T-cell (primary cell): ENCODE measurements at regions not wholly inside any gene's neighbourhood (a gene's known extent, or its start where the extent isn't known, plus 50 kb on each side); places are given as distances from the start of the nearest gene placed in this dataset.
"Not testable (repeated sequence)": the region's sequence is repeated elsewhere in the genome, so short reads cannot be mapped to it uniquely, and the experiment has no call there.

Experiments used
- ATAC-seq, 4 experiments: fragments of 200-7000 bp in 3 of 4; fragments of 150-1000 bp in 1 of 4; cut with Tn5 transposase; replicated peaks in 1 of 4; 1 replicate in 3 of 4; 2 replicates in 1 of 4; pipeline ENCODE4 v1.10.0; 2021; ENCODE audit warnings: moderate library complexity in 3 of 4, mild to moderate bottlenecking in 2 of 4, moderate number of reproducible peaks in 1 of 4
- CTCF ChIA-PET, 2 donors: fragments of 300-600 bp; sonication (Branson Sonifier 250); formaldehyde crosslinking; loops; one replicate each; lab custom pipeline; 2022; ENCODE audit warnings: antibody characterized with exemption in 2 of 2; lab: Charles Lee
- POLR2A ChIA-PET, 2 donors: fragments of 300-600 bp; sonication (Branson Sonifier 250); formaldehyde crosslinking; loops; one replicate each; lab custom pipeline; 2022; ENCODE audit warnings: antibody characterized with exemption in 2 of 2; lab: Charles Lee
- DNase-seq, 35 experiments: peaks; one replicate each; pipeline versions ENCODE4 v3.0.0 to v3.0.0-alpha.2; 2013 to 2023
- H3K27ac ChIP-seq: one replicate; pipeline ENCODE4 v1.5.1; 2013; ENCODE audit warnings: low read length
- H3K27me3 ChIP-seq, 2 experiments: replicated peaks in 1 of 2; 1 replicate in 1 of 2; 2 replicates in 1 of 2; pipeline versions ENCODE4 v1.6.1 to v1.7.0; 2013; ENCODE audit warnings: low read length in 1 of 2, mixed read lengths in 1 of 2; ENCODE audit not compliant: control insufficient read depth in 2 of 2, insufficient read depth in 2 of 2; ENCODE audit errors: extremely low read depth in 1 of 2
- H3K36me3 ChIP-seq, 2 donors: 1 replicate in 1 of 2; 2 replicates in 1 of 2; pipeline versions ENCODE4 v1.6.1 to v1.7.0; 2013; ENCODE audit warnings: low read length in 1 of 2; ENCODE audit not compliant: control insufficient read depth in 2 of 2, insufficient read depth in 1 of 2; ENCODE audit errors: extremely low read depth in 1 of 2
- H3K4me1 ChIP-seq, 2 experiments: 1 replicate in 1 of 2; 2 replicates in 1 of 2; pipeline versions ENCODE4 v1.6.1 to v1.7.0; 2013; ENCODE audit warnings: low read length in 2 of 2, mixed read lengths in 1 of 2; ENCODE audit not compliant: insufficient read depth in 2 of 2, control insufficient read depth in 1 of 2; ENCODE audit errors: extremely low read depth in 1 of 2
- H3K4me3 ChIP-seq, 2 donors: 1 replicate in 1 of 2; 2 replicates in 1 of 2; pipeline versions ENCODE4 v1.5.1 to v1.7.0; 2013; ENCODE audit warnings: mild to moderate bottlenecking in 2 of 2, low read length in 1 of 2, moderate library complexity in 1 of 2; ENCODE audit not compliant: control insufficient read depth in 1 of 2; ENCODE audit errors: extremely low read depth in 1 of 2
- H3K9me3 ChIP-seq: 2 replicates; pipeline ENCODE4 v1.7.0; 2013
- H3K27ac Mint-ChIP-seq, 2 donors: one replicate each; pipeline ENCODE4 v1.8.0; 2020 to 2021; ENCODE audit warnings: mild to moderate bottlenecking in 2 of 2, mixed read lengths in 2 of 2
- H3K27me3 Mint-ChIP-seq, 2 donors: one replicate each; pipeline ENCODE4 v1.8.0; 2021 to 2022; ENCODE audit warnings: mixed read lengths in 2 of 2
- H3K36me3 Mint-ChIP-seq: one replicate; pipeline ENCODE4 v1.8.0; 2021; ENCODE audit warnings: mixed read lengths
- H3K4me1 Mint-ChIP-seq, 3 donors: one replicate each; pipeline ENCODE4 v1.8.0; 2020 to 2022; ENCODE audit warnings: mixed read lengths in 3 of 3, mild to moderate bottlenecking in 1 of 3
- H3K4me3 Mint-ChIP-seq, 3 donors: one replicate each; pipeline ENCODE4 v1.8.0; 2020 to 2022; ENCODE audit warnings: mild to moderate bottlenecking in 3 of 3, mixed read lengths in 3 of 3, moderate library complexity in 3 of 3
- H3K9me3 Mint-ChIP-seq, 3 donors: one replicate each; pipeline ENCODE4 v1.8.0; 2020 to 2022; ENCODE audit warnings: mixed read lengths in 3 of 3
- WGBS: methylation state at CpG from one replicate; pipeline ENCODE4 v1.1.5; 2013; ENCODE audit warnings: missing lambda C conversion rate; ENCODE audit not compliant: insufficient coverage; 5-methylcytosine and 5-hydroxymethylcytosine counted together

DNA sequence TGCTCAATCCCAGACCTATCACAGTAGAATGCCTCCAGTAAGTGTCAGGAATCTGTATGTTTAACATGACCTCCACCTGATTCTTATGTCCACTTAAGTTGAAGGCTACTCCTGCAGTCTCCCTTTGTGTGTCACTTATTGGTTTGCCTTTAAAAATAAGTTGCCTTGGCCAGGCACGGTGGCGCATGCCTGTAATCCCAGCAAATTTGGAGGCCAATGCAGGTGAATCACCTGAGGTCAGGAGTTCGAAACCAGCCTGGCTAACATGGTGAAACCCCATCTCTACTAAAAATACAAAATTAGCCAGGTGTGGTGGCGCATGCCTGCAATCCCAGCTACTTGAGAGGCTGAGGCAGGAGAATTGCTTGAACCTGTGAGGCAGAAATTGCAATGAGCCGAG, 60.7 kb upstream of the RELL1 start:
- H3K4me1 Mint-ChIP-seq, result peaks cover 12 to 15% (median 14%) of the 10 kb centered on the region in 3 donors
- H3K36me3 Mint-ChIP-seq, DNase-seq, H3K27ac Mint-ChIP-seq, H3K27me3 ChIP-seq, ATAC-seq, H3K27me3 Mint-ChIP-seq, H3K9me3 Mint-ChIP-seq, H3K4me3 Mint-ChIP-seq, H3K27ac ChIP-seq, H3K9me3 ChIP-seq, H3K4me3 ChIP-seq, H3K36me3 ChIP-seq, H3K4me1 ChIP-seq, CTCF ChIA-PET: not testable (repeated sequence)
- POLR2A ChIA-PET, result interaction anchor here in 1 of 2 donors (0.6 kb wide), 1 partner anchor 12 kb away, joined by 3 read pairs; no protein-coding TSS in a partner anchor
- WGBS, result 100% methylated on average over 2 of the region's 5 CpGs

DNA sequence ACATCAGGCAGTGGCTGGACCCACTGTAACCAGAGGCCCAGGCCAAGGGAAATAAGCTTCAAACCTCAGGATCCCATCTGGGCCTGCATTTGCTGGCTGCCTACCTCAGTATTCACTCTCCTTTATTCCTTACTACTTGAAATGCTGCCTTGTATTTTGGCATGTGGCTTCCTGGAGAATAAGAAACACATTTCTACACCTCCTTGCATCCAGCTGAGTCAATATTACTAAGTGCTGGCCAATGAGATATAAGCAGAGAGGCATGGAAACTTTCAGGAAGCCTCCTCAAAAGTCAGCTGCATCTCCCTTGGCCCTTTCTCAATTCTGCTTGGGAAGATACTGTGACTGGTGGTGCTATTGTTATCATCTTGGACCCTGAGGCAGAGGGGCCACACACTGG, 59.8 kb upstream of the RELL1 start:
- Mint-ChIP-seq H3K36me3 (no peaks in the 10 kb centered on the region), H3K9me3 (peaks cover 0 to 3% (median 3%) of the 10 kb centered on the region in 3 donors), H3K4me1 (peaks cover 12 to 15% (median 14%) of the 10 kb centered on the region in 3 donors), H3K27me3 (no peaks in the 10 kb centered on the region), H3K27ac (no peak overlapping the region), H3K4me3 (no peak overlapping the region)
- Histone ChIP-seq H3K9me3 (no peaks in the 10 kb centered on the region), H3K27ac (no peak overlapping the region), H3K36me3 (no peaks in the 10 kb centered on the region), H3K4me3 (no peak overlapping the region), H3K27me3 (no peaks in the 10 kb centered on the region), H3K4me1 (peaks cover 0 to 10% of the 10 kb centered on the region in 2 experiments)
- no peak for DNase-seq
- ChIA-PET CTCF (interaction anchor here in 1 of 2 donors (0.6 kb wide), 1 partner anchor 1990 kb away, joined by 3 read pairs; no protein-coding TSS in a partner anchor), POLR2A (no interaction called here)
- no peak for ATAC-seq

DNA sequence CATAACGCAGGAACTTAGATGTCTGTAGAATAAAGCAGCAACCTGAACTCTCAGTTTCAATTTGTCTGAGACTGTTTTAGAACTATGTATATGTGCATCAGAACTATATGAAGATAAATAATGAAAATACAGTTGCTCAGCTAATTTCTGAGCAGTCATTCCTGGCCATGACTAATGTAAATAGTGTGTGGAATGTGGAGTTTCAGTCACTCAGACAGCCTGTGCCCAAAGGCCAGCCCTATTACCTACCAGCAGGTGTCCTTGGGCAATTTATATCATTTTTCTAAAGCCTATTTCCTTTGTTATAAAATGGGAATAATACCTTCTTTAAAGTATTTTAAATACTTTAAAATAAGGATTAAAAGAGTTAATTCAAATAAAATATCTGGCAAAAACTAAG, 56.0 kb upstream of the RELL1 start:
- no CpG with 5 or more reads among the region's 1 CpG for WGBS
- Histone ChIP-seq H3K4me1 (no peaks in the 10 kb centered on the region), H3K9me3 (no peaks in the 10 kb centered on the region), H3K27ac (no peak overlapping the region), H3K27me3 (no peaks in the 10 kb centered on the region), H3K4me3 (no peak overlapping the region), H3K36me3 (no peaks in the 10 kb centered on the region)
- CTCF ChIA-PET, result interaction anchor here (0.6 kb wide), 2 partner anchors 23 to 138 kb away, joined by 3 read pairs; no protein-coding TSS in a partner anchor
- Mint-ChIP-seq H3K27ac (no peak overlapping the region), H3K9me3 (no peaks in the 10 kb centered on the region), H3K36me3 (no peaks in the 10 kb centered on the region), H3K27me3 (no peaks in the 10 kb centered on the region), H3K4me1 (no peaks in the 10 kb centered on the region), H3K4me3 (no peak overlapping the region)
- no peak for ATAC-seq
- POLR2A ChIA-PET, result no interaction called here
- no peak for DNase-seq

DNA sequence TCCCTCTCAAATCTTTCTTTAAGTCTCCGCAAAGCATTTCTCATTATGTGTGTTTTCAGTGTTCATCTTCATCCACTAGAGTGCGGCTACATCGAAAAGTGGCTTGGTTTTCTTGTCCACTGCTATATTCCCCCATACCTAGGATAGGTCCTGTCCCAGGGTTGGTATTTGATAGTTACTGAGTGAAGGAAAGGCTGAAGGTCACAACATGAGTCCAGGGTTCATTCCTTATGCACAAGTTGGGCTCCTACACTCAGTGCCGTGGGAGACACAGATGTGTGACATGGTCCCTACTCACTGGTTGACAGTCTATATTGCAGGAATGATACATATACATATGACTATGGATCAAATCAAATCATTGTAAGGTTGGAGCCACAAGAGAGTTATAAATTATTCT, 55.4 kb upstream of the RELL1 start:
- Histone ChIP-seq H3K4me3 (no peak overlapping the region), H3K4me1 (no peaks in the 10 kb centered on the region), H3K27ac (no peak overlapping the region), H3K36me3 (no peaks in the 10 kb centered on the region), H3K27me3 (no peaks in the 10 kb centered on the region), H3K9me3 (no peaks in the 10 kb centered on the region)
- Mint-ChIP-seq H3K36me3 (no peaks in the 10 kb centered on the region), H3K27ac (no peak overlapping the region), H3K27me3 (no peaks in the 10 kb centered on the region), H3K4me3 (no peak overlapping the region), H3K9me3 (no peaks in the 10 kb centered on the region), H3K4me1 (no peaks in the 10 kb centered on the region)
- WGBS, result no CpG with 5 or more reads among the region's 4 CpGs
- ChIA-PET POLR2A (interaction anchor here in 1 of 2 donors (0.5 kb wide), 1 partner anchor 23 kb away, joined by 4 read pairs; no protein-coding TSS in a partner anchor), CTCF (no interaction called here)
- ATAC-seq (no peak), DNase-seq (no peak)

DNA sequence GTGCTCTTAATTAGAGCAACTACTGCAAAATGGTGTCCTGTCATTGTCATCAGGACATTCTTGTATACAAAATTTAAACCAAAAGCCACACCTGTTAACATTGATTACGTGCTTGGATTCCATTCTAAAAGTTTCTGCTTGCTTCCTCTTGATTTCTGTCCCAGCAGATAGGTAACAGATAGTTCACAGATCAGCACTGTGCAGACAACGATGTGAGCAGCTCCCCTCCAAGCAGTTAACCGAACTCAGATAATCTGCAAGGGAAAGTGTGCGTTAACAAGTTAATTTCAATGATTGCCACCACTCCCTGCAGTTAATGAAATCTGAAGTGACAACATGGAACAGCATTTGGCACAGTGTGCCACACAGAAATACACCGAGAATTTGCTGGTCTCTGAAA, 54.4 kb upstream of the RELL1 start:
- ChIA-PET CTCF (interaction anchor here in 1 of 2 donors (0.6 kb wide), 1 partner anchor 36 kb away, joined by 7 read pairs; no protein-coding TSS in a partner anchor), POLR2A (interaction anchor here in 1 of 2 donors (0.6 kb wide), 1 partner anchor 51 kb away, joined by 4 read pairs; no protein-coding TSS in a partner anchor)
- no peaks in the 10 kb centered on the region for H3K9me3 ChIP-seq
- no peaks in the 10 kb centered on the region for H3K4me1 Mint-ChIP-seq
- H3K9me3 Mint-ChIP-seq, result no peaks in the 10 kb centered on the region
- ATAC-seq, result no peak
- no peak overlapping the region for H3K27ac ChIP-seq
- no peaks in the 10 kb centered on the region for H3K27me3 ChIP-seq
- no peaks in the 10 kb centered on the region for H3K4me1 ChIP-seq
- H3K4me3 Mint-ChIP-seq, result no peak overlapping the region
- whole genome bisulfite sequencing, result no CpG with 5 or more reads among the region's 5 CpGs
- H3K4me3 ChIP-seq, result no peak overlapping the region
- no peak for DNase-seq
- H3K36me3 ChIP-seq, result no peaks in the 10 kb centered on the region
- H3K27ac Mint-ChIP-seq, result no peak overlapping the region
- no peaks in the 10 kb centered on the region for H3K27me3 Mint-ChIP-seq
- H3K36me3 Mint-ChIP-seq, result no peaks in the 10 kb centered on the region

DNA sequence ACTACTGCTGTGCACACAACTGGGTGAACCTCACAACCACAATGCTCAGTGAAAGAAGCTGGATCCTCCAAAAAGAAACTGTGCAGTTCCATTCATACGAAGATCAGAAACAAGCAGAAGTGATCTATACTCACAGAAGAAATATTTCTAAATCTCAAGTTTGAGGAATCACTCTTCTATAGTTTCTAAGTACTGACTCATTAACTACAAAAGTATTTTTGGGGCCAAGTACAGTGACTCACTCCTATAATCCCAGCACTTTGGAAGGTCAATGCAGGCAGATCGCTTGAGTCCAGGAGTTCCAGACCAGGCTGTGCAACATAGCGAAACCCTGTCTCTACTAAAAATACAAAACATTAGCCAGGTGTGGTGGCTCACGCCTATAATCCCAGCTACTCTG, 51.3 kb upstream of the RELL1 start:
- no peak for ATAC-seq
- Mint-ChIP-seq H3K27ac (no peak overlapping the region), H3K9me3 (no peaks in the 10 kb centered on the region), H3K4me1 (no peaks in the 10 kb centered on the region), H3K4me3 (no peak overlapping the region), H3K27me3 (no peaks in the 10 kb centered on the region), H3K36me3 (no peaks in the 10 kb centered on the region)
- H3K27me3 ChIP-seq, result no peaks in the 10 kb centered on the region
- ChIA-PET POLR2A (interaction anchor here in 1 of 2 donors (0.5 kb wide), 1 partner anchor 40 kb away, joined by 3 read pairs; no protein-coding TSS in a partner anchor), CTCF (no interaction called here)
- no peaks in the 10 kb centered on the region for H3K4me1 ChIP-seq
- DNase-seq, result no peak
- no peaks in the 10 kb centered on the region for H3K9me3 ChIP-seq
- H3K4me3 ChIP-seq, result no peak overlapping the region
- no peak overlapping the region for H3K27ac ChIP-seq
- H3K36me3 ChIP-seq, result no peaks in the 10 kb centered on the region
- WGBS, result 100% methylated on average over 1 of the region's 4 CpGs
